ENCODE measurements at regions not wholly inside any gene's neighbourhood (a gene's known extent, or its start where the extent isn't known, plus 50 kb on each side); places are given as distances from the start of the nearest gene placed in this dataset.

DNA sequence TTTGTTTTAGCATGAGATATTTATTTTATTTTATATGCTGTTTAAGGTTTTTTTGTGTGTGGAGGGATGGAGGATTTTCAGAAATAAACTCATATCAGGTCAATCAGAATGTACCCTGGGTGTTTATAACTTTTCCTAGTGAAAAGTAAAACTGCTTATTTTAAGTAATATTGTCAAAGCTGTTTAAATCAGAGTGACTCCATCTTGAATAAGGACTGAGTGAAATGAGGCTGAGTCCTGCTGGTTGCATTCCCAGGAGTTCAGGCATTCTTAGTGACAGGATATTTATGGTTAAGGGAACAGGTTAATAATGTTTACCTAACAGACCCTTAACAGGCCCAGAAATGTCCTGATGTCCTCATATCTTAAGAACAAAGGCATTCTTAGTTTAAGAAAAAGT lies 1160.9 kb upstream of the PCDH7 start:
- TF ChIP-seq, protein P1, sequence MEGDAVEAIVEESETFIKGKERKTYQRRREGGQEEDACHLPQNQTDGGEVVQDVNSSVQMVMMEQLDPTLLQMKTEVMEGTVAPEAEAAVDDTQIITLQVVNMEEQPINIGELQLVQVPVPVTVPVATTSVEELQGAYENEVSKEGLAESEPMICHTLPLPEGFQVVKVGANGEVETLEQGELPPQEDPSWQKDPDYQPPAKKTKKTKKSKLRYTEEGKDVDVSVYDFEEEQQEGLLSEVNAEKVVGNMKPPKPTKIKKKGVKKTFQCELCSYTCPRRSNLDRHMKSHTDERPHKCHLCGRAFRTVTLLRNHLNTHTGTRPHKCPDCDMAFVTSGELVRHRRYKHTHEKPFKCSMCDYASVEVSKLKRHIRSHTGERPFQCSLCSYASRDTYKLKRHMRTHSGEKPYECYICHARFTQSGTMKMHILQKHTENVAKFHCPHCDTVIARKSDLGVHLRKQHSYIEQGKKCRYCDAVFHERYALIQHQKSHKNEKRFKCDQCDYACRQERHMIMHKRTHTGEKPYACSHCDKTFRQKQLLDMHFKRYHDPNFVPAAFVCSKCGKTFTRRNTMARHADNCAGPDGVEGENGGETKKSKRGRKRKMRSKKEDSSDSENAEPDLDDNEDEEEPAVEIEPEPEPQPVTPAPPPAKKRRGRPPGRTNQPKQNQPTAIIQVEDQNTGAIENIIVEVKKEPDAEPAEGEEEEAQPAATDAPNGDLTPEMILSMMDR (conservative IDR thresholded peaks at IDR 0.05) = no peak
- no peak overlapping the region for H3K9ac ChIP-seq (ENCODE audit: extremely low read depth, low read length, poor library complexity, severe bottlenecking)
- H3K36me3 ChIP-seq (ENCODE audit: control insufficient read depth, insufficient read depth, low read length) = no peaks in the 10 kb centered on the region
- no peak overlapping the region for H3K27ac ChIP-seq (ENCODE audit: low read depth, low read length)
- Mint-ChIP-seq H3K36me3 (ENCODE audit: low read depth) (no peaks in the 10 kb centered on the region), H3K4me1 (no peaks in the 10 kb centered on the region), H3K4me3 (no peak overlapping the region), H3K27ac (no peak overlapping the region), H3K27me3 (ENCODE audit: insufficient read depth) (no peaks in the 10 kb centered on the region), H3K9me3 (peaks cover 4% of the 10 kb centered on the region)
- H3K9me3 ChIP-seq (ENCODE audit: control insufficient read depth, low read length) = no peaks in the 10 kb centered on the region
- no peak for DNase-seq
- no peaks in the 10 kb centered on the region for H3K4me1 ChIP-seq (ENCODE audit: control insufficient read depth, insufficient read depth, low read length)
- H3K4me3 ChIP-seq (ENCODE audit: low read length) = no peak overlapping the region
- no peaks in the 10 kb centered on the region for H3K27me3 ChIP-seq (ENCODE audit: control insufficient read depth, insufficient read depth, low read length, poor library complexity, severe bottlenecking)

DNA sequence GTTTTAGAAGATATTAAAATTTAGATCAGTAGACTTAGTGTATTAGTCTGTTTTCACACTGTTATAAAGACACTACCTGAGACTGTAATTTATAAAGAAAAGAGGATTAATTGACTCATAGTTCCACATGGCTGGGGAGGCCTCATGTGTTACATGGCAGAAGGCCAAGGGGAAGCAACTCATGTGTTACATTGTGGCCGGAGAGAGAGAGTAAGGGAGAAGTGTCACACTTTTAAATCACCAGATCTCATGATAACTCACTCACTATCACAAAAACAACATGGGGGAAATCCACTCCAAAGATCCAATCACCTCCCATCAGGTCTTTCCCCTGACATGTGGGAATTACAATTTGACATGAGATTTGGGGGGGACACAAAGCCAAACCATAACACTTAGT lies 1159.7 kb upstream of the PCDH7 start:
- H3K27ac Mint-ChIP-seq = no peak overlapping the region
- Histone ChIP-seq H3K9me3 (ENCODE audit: control insufficient read depth, low read length) (no peaks in the 10 kb centered on the region), H3K4me3 (ENCODE audit: low read length) (no peak overlapping the region), H3K36me3 (ENCODE audit: control insufficient read depth, insufficient read depth, low read length) (no peaks in the 10 kb centered on the region), H3K27ac (ENCODE audit: low read depth, low read length) (no peak overlapping the region), H3K9ac (ENCODE audit: extremely low read depth, low read length, poor library complexity, severe bottlenecking) (no peak overlapping the region), H3K4me1 (ENCODE audit: control insufficient read depth, insufficient read depth, low read length) (no peaks in the 10 kb centered on the region), H3K27me3 (ENCODE audit: control insufficient read depth, insufficient read depth, low read length, poor library complexity, severe bottlenecking) (no peaks in the 10 kb centered on the region)
- TF ChIP-seq, protein P1 (conservative IDR thresholded peaks at IDR 0.05) = no peak
- H3K4me1 Mint-ChIP-seq = no peaks in the 10 kb centered on the region
- no peaks in the 10 kb centered on the region for H3K36me3 Mint-ChIP-seq (ENCODE audit: low read depth)
- no CpG with 5 or more reads among the region's 1 CpG for WGBS, 2 experiments (ENCODE audit: insufficient coverage in 1 of 2, insufficient read length in 1 of 2)
- no peaks in the 10 kb centered on the region for H3K27me3 Mint-ChIP-seq (ENCODE audit: insufficient read depth)
- H3K9me3 Mint-ChIP-seq = peaks cover 4% of the 10 kb centered on the region
- no peak for DNase-seq
- no peak overlapping the region for H3K4me3 Mint-ChIP-seq

DNA sequence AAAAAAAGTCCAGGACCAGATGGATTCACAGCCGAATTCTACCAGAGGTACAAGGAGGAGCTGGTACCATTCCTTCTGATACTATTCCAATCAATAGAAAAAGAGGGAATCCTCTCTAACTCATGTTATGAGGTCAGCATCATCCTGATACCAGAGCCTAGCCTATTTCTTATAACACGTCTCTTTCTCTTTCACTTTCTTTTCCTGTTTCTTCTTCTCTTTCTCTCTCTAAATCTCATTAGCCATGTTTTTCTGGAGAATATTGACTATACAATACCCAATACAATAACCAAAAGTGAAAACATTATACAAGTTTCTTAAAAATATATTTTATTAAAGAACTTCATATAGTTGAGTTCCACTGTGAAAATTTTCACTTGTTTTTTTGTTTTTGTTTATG lies 1154.9 kb upstream of the PCDH7 start:
- no peaks in the 10 kb centered on the region for H3K4me1 Mint-ChIP-seq
- H3K36me3 Mint-ChIP-seq (ENCODE audit: low read depth) = no peaks in the 10 kb centered on the region
- Histone ChIP-seq H3K27me3 (ENCODE audit: control insufficient read depth, insufficient read depth, low read length, poor library complexity, severe bottlenecking) (no peaks in the 10 kb centered on the region), H3K4me3 (ENCODE audit: low read length) (no peak overlapping the region), H3K27ac (ENCODE audit: low read depth, low read length) (no peak overlapping the region), H3K36me3 (ENCODE audit: control insufficient read depth, insufficient read depth, low read length) (no peaks in the 10 kb centered on the region), H3K9me3 (ENCODE audit: control insufficient read depth, low read length) (no peaks in the 10 kb centered on the region), H3K4me1 (ENCODE audit: control insufficient read depth, insufficient read depth, low read length) (no peaks in the 10 kb centered on the region), H3K9ac (ENCODE audit: extremely low read depth, low read length, poor library complexity, severe bottlenecking) (no peak overlapping the region)
- DNase-seq = no peak
- H3K27ac Mint-ChIP-seq = no peak overlapping the region
- H3K27me3 Mint-ChIP-seq (ENCODE audit: insufficient read depth) = no peaks in the 10 kb centered on the region
- TF ChIP-seq, protein P1 (conservative IDR thresholded peaks at IDR 0.05) = no peak
- no peak overlapping the region for H3K4me3 Mint-ChIP-seq
- 88 to 89% methylated on average over 1 to 2 of the region's 2 CpGs for WGBS, 2 experiments (ENCODE audit: insufficient coverage in 1 of 2, insufficient read length in 1 of 2)
- peaks cover 4% of the 10 kb centered on the region for H3K9me3 Mint-ChIP-seq
